HepG2 (cell line): ENCODE measurements at regions not wholly inside any gene's neighbourhood (a gene's known extent, or its start where the extent isn't known, plus 50 kb on each side); places are given as distances from the start of the nearest gene placed in this dataset.

Source experiments
- CC2D1A ChIP-seq: sonication (generic); formaldehyde crosslinking; IDR thresholded peaks from 2 replicates; pipeline ENCODE4 v1.8.1; 2023; ENCODE audit warnings: mild to moderate bottlenecking, missing genetic modification reagents
- FOXA1 ChIP-seq, 2 experiments: fragments of 450-650 bp in 1 of 2; sonication (generic) in 1 of 2; formaldehyde crosslinking in 1 of 2; IDR thresholded peaks; 2 replicates each; pipeline versions ENCODE4 v1.4.0 to v1.6.1; 2016 to 2020; ENCODE audit warnings: missing genetic modification reagents in 1 of 2
- GATA4 ChIP-seq: sonication (generic); IDR thresholded peaks from 2 replicates; pipeline ENCODE4 v1.6.1; 2016; ENCODE audit warnings: antibody characterized with exemption, low read depth, borderline replicate concordance
- HOXA7 ChIP-seq: sonication (generic); formaldehyde crosslinking; IDR thresholded peaks from 2 replicates; pipeline ENCODE4 v1.8.1; 2022; ENCODE audit warnings: mild to moderate bottlenecking, missing genetic modification reagents, moderate library complexity
- KDM1A ChIP-seq: IDR thresholded peaks from 2 replicates; pipeline ENCODE4 v1.6.1; 2016; ENCODE audit warnings: missing compliant biosample characterization
- KDM3A ChIP-seq: IDR thresholded peaks from 2 replicates; pipeline ENCODE4 v1.6.1; 2018; ENCODE audit warnings: low read depth, missing compliant biosample characterization
- PAWR ChIP-seq: sonication (generic); formaldehyde crosslinking; IDR thresholded peaks from 2 replicates; pipeline ENCODE4 v1.4.0; 2020; ENCODE audit warnings: missing genetic modification reagents, mild to moderate bottlenecking, borderline replicate concordance
- SIN3B ChIP-seq: fragments of 150-350 bp; IDR thresholded peaks from 2 replicates; pipeline ENCODE4 v1.6.1; 2014; ENCODE audit warnings: low read length
- SP140L ChIP-seq: sonication (generic); formaldehyde crosslinking; IDR thresholded peaks from 2 replicates; pipeline ENCODE4 v1.4.0; 2020; ENCODE audit warnings: missing genetic modification reagents, borderline replicate concordance
- ZBTB4 ChIP-seq: sonication (generic); formaldehyde crosslinking; IDR thresholded peaks from 2 replicates; pipeline ENCODE4 v1.4.0; 2020; ENCODE audit warnings: missing genetic modification reagents, mild to moderate bottlenecking, borderline replicate concordance
- ZFP36L1 ChIP-seq: sonication (generic); formaldehyde crosslinking; IDR thresholded peaks from 2 replicates; pipeline ENCODE4 v1.8.0; 2022; ENCODE audit warnings: mild to moderate bottlenecking, missing genetic modification reagents, moderate library complexity
- ZNF3 ChIP-seq: IDR thresholded peaks from 2 replicates; pipeline ENCODE4 v1.7.0; 2017; ENCODE audit warnings: inconsistent platforms
- ZNF784 ChIP-seq: sonication (generic); formaldehyde crosslinking; IDR thresholded peaks from 2 replicates; pipeline ENCODE4 v1.5.1; 2020; ENCODE audit warnings: missing genetic modification reagents, mild to moderate bottlenecking, borderline replicate concordance
- ZNF788 ChIP-seq: sonication (generic); formaldehyde crosslinking; IDR thresholded peaks from 2 replicates; pipeline ENCODE4 v1.5.0; 2020; ENCODE audit warnings: mild to moderate bottlenecking, missing genetic modification reagents, borderline replicate concordance
- ZNF841 ChIP-seq: sonication (generic); formaldehyde crosslinking; IDR thresholded peaks from 2 replicates; pipeline ENCODE4 v1.8.1; 2023; ENCODE audit warnings: missing genetic modification reagents, borderline replicate concordance
- TF ChIP-seq, protein P1 (sequence below), 2 experiments: sonication (generic) in 1 of 2; formaldehyde crosslinking in 1 of 2; IDR thresholded peaks; 2 replicates each; pipeline versions ENCODE4 v1.4.0 to v1.6.1; 2016 to 2020; ENCODE audit warnings: borderline replicate concordance in 1 of 2, low read depth in 1 of 2, mild to moderate bottlenecking in 1 of 2, missing genetic modification reagents in 1 of 2
- TF ChIP-seq, protein P2 (sequence below): sonication (generic); formaldehyde crosslinking; IDR thresholded peaks from 2 replicates; pipeline ENCODE4 v1.8.0; 2023; ENCODE audit warnings: mild to moderate bottlenecking, missing genetic modification reagents
- TF ChIP-seq, protein P3 (sequence below): sonication (generic); formaldehyde crosslinking; IDR thresholded peaks from 2 replicates; pipeline ENCODE4 v1.4.0; 2020; ENCODE audit warnings: missing genetic modification reagents, borderline replicate concordance

DNA sequence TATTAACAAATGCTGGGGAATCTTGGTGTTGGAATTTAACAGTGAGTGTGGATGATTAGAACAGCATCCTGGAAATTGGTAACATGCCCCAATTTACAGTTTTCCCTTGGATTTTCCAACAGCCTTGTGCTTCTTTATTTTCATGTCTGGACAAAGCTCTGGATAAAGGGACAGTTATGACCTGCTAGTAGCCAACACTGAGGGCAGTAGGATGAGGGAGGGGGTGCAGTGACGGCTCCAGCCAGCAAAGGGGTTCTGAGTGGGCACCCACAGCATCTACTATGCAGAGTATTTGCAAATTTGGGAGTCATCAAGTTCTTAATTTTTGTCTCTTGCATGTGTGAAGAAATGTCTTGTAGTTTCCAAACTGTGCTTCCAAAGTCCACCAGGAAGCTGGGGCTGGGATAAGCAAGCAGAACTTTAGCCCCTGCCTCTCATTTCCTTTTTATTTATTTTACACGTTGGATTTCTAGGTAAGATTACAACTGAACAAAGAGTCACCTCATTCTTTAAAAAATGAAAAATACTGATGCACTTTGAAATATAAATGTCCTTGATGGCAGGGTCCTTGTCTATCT is 63.0 kb upstream of the SELENOP start (continued):
- peak; percentile 53; the same call in 1 of the 2 replicates for TF ChIP-seq GATA4
- TF ChIP-seq ZBTB4 (CRISPR knock-in tag), result no peak
- TF ChIP-seq, protein P1, sequence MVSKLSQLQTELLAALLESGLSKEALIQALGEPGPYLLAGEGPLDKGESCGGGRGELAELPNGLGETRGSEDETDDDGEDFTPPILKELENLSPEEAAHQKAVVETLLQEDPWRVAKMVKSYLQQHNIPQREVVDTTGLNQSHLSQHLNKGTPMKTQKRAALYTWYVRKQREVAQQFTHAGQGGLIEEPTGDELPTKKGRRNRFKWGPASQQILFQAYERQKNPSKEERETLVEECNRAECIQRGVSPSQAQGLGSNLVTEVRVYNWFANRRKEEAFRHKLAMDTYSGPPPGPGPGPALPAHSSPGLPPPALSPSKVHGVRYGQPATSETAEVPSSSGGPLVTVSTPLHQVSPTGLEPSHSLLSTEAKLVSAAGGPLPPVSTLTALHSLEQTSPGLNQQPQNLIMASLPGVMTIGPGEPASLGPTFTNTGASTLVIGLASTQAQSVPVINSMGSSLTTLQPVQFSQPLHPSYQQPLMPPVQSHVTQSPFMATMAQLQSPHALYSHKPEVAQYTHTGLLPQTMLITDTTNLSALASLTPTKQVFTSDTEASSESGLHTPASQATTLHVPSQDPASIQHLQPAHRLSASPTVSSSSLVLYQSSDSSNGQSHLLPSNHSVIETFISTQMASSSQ (IDR thresholded peaks at IDR 0.05; ENCODE audit: low read depth), result 0 out of 2 replicates have a peak, but pooled peaks have one; percentile 29
- TF ChIP-seq, protein P1 (CRISPR knock-in tag; IDR thresholded peaks at IDR 0.05; ENCODE audit: borderline replicate concordance), result peak; percentile 55; the same call in 1 of the 2 replicates
- TF ChIP-seq KDM1A (CRISPR knock-in tag), result 0 out of 2 replicates have a peak, but pooled peaks have one; percentile 12
- no peak for TF ChIP-seq ZNF3 (CRISPR knock-in tag)
- TF ChIP-seq SIN3B, result no peak
- TF ChIP-seq ZFP36L1 (CRISPR knock-in tag), result no peak
- no peak for TF ChIP-seq PAWR (CRISPR knock-in tag)
- no peak for TF ChIP-seq HOXA7 (CRISPR knock-in tag)
- TF ChIP-seq ZNF841, result no peak
- no peak for TF ChIP-seq SP140L
- TF ChIP-seq, protein P2, sequence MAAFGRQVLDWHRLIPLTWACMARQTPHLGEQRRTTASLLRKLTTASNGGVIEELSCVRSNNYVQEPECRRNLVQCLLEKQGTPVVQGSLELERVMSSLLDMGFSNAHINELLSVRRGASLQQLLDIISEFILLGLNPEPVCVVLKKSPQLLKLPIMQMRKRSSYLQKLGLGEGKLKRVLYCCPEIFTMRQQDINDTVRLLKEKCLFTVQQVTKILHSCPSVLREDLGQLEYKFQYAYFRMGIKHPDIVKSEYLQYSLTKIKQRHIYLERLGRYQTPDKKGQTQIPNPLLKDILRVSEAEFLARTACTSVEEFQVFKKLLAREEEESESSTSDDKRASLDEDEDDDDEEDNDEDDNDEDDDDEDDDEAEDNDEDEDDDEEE (CRISPR knock-in tag), result no peak
- TF ChIP-seq, protein P3, sequence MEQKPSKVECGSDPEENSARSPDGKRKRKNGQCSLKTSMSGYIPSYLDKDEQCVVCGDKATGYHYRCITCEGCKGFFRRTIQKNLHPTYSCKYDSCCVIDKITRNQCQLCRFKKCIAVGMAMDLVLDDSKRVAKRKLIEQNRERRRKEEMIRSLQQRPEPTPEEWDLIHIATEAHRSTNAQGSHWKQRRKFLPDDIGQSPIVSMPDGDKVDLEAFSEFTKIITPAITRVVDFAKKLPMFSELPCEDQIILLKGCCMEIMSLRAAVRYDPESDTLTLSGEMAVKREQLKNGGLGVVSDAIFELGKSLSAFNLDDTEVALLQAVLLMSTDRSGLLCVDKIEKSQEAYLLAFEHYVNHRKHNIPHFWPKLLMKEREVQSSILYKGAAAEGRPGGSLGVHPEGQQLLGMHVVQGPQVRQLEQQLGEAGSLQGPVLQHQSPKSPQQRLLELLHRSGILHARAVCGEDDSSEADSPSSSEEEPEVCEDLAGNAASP (CRISPR knock-in tag), result peak; percentile 64
- TF ChIP-seq KDM3A (CRISPR knock-in tag), result no peak
- TF ChIP-seq ZNF784 (CRISPR knock-in tag), result no peak
- no peak for TF ChIP-seq FOXA1 (IDR thresholded peaks at IDR 0.05)
- TF ChIP-seq FOXA1 (CRISPR knock-in tag; IDR thresholded peaks at IDR 0.05), result peak; percentile 76
- TF ChIP-seq ZNF788 (CRISPR knock-in tag), result no peak
- no peak for TF ChIP-seq CC2D1A
